Fibroblast of villous mesenchyme (primary cell): ENCODE measurements at regions not wholly inside any gene's neighbourhood (a gene's known extent, or its start where the extent isn't known, plus 50 kb on each side); places are given as distances from the start of the nearest gene placed in this dataset.

ENCODE experiments used
- DNase-seq: peaks from one replicate; pipeline ENCODE4 v3.0.0-alpha.2; 2010; ENCODE audit warnings: low read depth
- H3K4me3 ChIP-seq: 2 replicates; pipeline ENCODE4 v1.5.1; 2011; ENCODE audit warnings: low read depth, mild to moderate bottlenecking, low read length
- CTCF ChIP-seq: IDR thresholded peaks from 2 replicates; pipeline ENCODE4 v1.5.1; 2012; ENCODE audit warnings: low read depth, mild to moderate bottlenecking, low read length; ENCODE audit not compliant: insufficient read depth

GRCh38 chrX:42466332-42467046, 311.5 kb downstream of the PPP1R2C start:
- no peak for DNase-seq
- H3K4me3 ChIP-seq: no peak overlapping the region
- no peak for TF ChIP-seq CTCF

GRCh38 chrX:42465821-42466220, 312.1 kb downstream of the PPP1R2C start:
- no peak overlapping the region for H3K4me3 ChIP-seq
- no peak for DNase-seq
- no peak for TF ChIP-seq CTCF

- TF ChIP-seq CTCF: no peak
- no peak overlapping the region for H3K4me3 ChIP-seq
- DNase-seq: no peak
Measured at GRCh38 chrX:42463706-42464490, 314.1 kb downstream of the PPP1R2C start.

GRCh38 chrX:42462917-42463316, 315.0 kb downstream of the PPP1R2C start:
- no peak overlapping the region for H3K4me3 ChIP-seq
- DNase-seq: no peak
- TF ChIP-seq CTCF: no peak

- no peak for TF ChIP-seq CTCF
- DNase-seq: no peak
- no peak overlapping the region for H3K4me3 ChIP-seq
Measured at GRCh38 chrX:42460706-42461105, 317.3 kb downstream of the PPP1R2C start.

- no peak for DNase-seq
- TF ChIP-seq CTCF: no peak
- H3K4me3 ChIP-seq: no peak overlapping the region
Measured at GRCh38 chrX:42459735-42460134, 318.2 kb downstream of the PPP1R2C start.
